ENCODE measurements at regions not wholly inside any gene's neighbourhood (a gene's known extent, or its start where the extent isn't known, plus 50 kb on each side); places are given as distances from the start of the nearest gene placed in this dataset.

DNA sequence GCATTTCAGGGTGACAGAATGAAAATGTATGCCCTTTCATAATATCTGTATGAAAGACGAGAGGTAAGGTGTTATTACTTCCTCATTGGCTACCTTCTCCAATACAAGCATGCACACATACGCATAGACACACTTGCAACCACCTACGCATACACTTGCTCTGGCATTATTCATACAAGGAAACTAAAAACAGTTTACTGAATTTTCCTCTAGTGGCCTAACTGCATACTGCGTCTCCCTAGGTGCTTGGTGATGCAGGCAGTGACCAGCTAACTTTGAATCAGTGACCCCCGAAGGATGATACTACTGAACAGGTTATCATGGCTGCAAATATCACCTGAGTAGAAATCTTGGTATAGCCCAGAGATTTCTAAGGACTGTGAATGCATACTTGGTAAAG lies 593.1 kb downstream of the PKHD1 start:
- H3K4me3 ChIP-seq (ENCODE audit: low read depth in 1 of 2, low read length in 2 of 2), result no peak overlapping the region
- no peaks in the 10 kb centered on the region for H3K27me3 ChIP-seq (ENCODE audit: control insufficient read depth in 1 of 2, insufficient read depth in 2 of 2, low read length in 2 of 2)
- H3K27ac ChIP-seq (ENCODE audit: low read depth, low read length), result no peak overlapping the region

DNA sequence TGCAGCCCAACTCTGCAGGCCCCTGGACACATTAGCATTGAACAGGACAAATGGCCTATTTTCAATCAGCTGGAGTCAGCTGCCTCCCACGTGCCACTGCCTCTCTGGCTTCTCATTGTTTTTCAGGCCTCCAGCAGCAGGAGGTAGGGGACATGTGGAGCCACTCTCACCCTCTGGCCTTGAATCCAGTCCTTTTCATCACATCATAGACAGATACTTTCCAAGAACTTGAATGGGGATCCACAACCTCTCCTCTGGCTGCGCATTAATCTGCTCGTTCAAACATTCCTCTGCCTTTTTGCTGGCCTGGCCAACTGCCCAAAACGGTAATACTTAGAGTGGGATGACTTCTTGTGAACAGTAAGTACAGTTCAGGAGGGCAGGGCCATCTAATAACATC lies 592.3 kb downstream of the PKHD1 start:
- Histone ChIP-seq H3K4me1 (ENCODE audit: insufficient read depth, low read length) (no peaks in the 10 kb centered on the region), H3K36me3 (ENCODE audit: insufficient read depth, low read length) (no peaks in the 10 kb centered on the region), H3K9me3 (ENCODE audit: low read length) (no peaks in the 10 kb centered on the region), H3K9ac (ENCODE audit: low read length) (no peak overlapping the region), H3K27me3 (ENCODE audit: control insufficient read depth in 1 of 2, insufficient read depth in 2 of 2, low read length in 2 of 2) (no peaks in the 10 kb centered on the region), H3K27ac (ENCODE audit: low read depth, low read length) (no peak overlapping the region), H3K4me3 (ENCODE audit: low read depth in 1 of 2, low read length in 2 of 2) (no peak overlapping the region)

More for the DNA sequence above, 593.1 kb downstream of the PKHD1 start:
- Histone ChIP-seq H3K9me3 (ENCODE audit: low read length) (no peaks in the 10 kb centered on the region), H3K36me3 (ENCODE audit: insufficient read depth, low read length) (no peaks in the 10 kb centered on the region), H3K9ac (ENCODE audit: low read length) (no peak overlapping the region), H3K4me1 (ENCODE audit: insufficient read depth, low read length) (no peaks in the 10 kb centered on the region)

DNA sequence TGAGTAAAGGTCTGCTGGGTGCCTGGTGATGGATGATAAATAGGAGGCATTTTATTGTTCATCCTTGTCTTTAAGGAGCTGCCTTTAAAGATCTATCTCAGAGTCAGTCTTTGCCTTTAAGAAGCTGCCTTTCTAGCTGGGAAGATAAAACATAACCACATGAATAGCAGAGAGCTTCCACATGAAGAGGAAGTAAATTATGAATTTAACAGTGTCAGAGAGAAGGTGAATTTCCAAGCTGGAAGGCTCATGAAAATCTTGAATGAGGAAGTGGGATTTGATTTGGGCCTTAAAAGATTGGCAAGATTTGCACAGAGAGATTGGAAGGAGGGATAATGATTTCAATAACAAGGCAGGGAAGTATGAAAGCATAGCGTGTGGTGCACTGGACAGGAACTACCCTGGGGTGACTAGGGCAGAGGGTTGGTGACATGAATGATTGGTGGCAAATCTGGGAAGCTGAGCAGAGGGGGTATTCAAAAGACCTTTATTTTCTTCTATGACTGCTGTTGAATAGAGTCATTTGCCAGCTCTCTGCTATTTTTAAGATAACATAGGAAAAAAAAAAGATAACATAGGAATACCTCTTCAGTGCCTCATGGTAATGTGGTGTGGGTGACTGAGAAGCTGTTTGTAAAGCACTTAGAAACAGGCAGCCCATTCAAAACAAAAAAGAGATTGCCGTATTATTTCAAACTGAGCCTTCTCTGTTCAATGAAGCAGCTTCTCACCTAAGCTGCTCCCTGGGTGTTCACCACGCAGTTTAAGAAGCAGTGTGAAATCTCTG lies 591.6 kb downstream of the PKHD1 start:
- Histone ChIP-seq H3K27ac (ENCODE audit: low read depth, low read length) (no peak overlapping the region), H3K9ac (ENCODE audit: low read length) (no peak overlapping the region), H3K27me3 (ENCODE audit: control insufficient read depth in 1 of 2, insufficient read depth in 2 of 2, low read length in 2 of 2) (no peaks in the 10 kb centered on the region), H3K4me1 (ENCODE audit: insufficient read depth, low read length) (no peaks in the 10 kb centered on the region), H3K4me3 (ENCODE audit: low read depth in 1 of 2, low read length in 2 of 2) (no peak overlapping the region), H3K36me3 (ENCODE audit: insufficient read depth, low read length) (no peaks in the 10 kb centered on the region), H3K9me3 (ENCODE audit: low read length) (no peaks in the 10 kb centered on the region)

DNA sequence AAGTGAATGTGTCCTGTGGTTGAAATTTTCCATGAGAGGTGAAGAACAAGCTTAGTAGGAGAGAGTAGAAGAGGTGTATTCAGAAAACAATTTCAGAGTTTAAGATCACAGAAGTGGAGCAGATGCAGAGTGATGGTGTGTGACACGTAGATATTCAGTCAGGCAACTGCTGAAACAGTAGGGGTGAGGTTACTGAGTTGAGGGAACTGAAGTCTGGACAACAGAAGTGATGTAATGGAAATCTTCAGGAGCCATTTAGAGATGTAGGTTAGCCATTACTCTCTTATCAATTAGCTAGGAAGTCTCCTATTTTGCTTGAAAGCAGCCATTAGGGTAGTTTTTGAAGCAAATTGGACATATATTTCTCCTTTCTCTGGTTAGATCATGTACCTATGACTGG lies 584.4 kb downstream of the PKHD1 start:
- no peak overlapping the region for H3K9ac ChIP-seq (ENCODE audit: low read length)
- H3K27ac ChIP-seq (ENCODE audit: low read depth, low read length), result no peak overlapping the region
- no peaks in the 10 kb centered on the region for H3K4me1 ChIP-seq (ENCODE audit: insufficient read depth, low read length)
- no peaks in the 10 kb centered on the region for H3K9me3 ChIP-seq (ENCODE audit: low read length)
- no peaks in the 10 kb centered on the region for H3K27me3 ChIP-seq (ENCODE audit: control insufficient read depth in 1 of 2, insufficient read depth in 2 of 2, low read length in 2 of 2)
- H3K4me3 ChIP-seq (ENCODE audit: low read depth in 1 of 2, low read length in 2 of 2), result no peak overlapping the region
- H3K36me3 ChIP-seq (ENCODE audit: insufficient read depth, low read length), result no peaks in the 10 kb centered on the region

DNA sequence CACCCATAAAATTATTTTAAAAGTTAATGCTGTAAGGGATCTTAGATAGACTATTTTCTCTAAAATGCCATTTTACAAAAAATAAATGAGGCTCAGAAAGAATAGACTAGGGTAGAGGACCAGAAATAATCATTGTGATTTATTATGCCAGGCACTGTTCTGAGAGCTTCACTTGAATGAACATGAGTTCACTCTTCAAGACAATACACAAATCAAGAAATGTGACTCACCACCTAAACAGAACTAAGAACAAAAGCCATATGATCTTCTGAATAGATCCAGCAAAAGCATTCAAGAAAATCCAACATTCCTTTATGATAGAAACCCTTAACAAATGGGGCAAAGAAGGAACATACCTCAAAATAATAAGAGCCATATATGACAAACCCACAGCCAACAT lies 582.0 kb downstream of the PKHD1 start:
- H3K27ac ChIP-seq (ENCODE audit: low read depth, low read length), result no peak overlapping the region
- no peaks in the 10 kb centered on the region for H3K27me3 ChIP-seq (ENCODE audit: control insufficient read depth in 1 of 2, insufficient read depth in 2 of 2, low read length in 2 of 2)
- H3K9me3 ChIP-seq (ENCODE audit: low read length), result no peaks in the 10 kb centered on the region
- H3K4me3 ChIP-seq (ENCODE audit: low read depth in 1 of 2, low read length in 2 of 2), result no peak overlapping the region
- no peaks in the 10 kb centered on the region for H3K4me1 ChIP-seq (ENCODE audit: insufficient read depth, low read length)
- H3K9ac ChIP-seq (ENCODE audit: low read length), result no peak overlapping the region
- no peaks in the 10 kb centered on the region for H3K36me3 ChIP-seq (ENCODE audit: insufficient read depth, low read length)

DNA sequence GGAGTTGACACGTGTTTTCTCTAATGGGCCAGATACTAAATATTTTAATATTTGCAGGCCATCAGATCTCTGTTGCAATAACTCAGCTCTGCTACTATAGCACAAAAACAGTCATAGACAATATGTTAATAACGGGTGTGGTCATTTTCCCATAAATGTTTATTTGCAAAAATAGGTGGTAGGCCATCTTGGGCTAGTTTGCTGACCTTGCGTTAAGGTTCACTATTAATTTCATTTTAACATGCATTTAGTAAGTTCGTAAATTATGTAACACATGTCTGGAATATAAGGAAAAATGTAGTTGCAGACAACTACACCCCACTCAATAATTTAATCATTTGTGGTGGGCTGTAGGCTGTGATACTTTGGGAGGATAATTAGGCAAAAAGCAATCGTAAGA lies 577.8 kb downstream of the PKHD1 start:
- Histone ChIP-seq H3K36me3 (ENCODE audit: insufficient read depth, low read length) (no peaks in the 10 kb centered on the region), H3K27ac (ENCODE audit: low read depth, low read length) (no peak overlapping the region), H3K9me3 (ENCODE audit: low read length) (no peaks in the 10 kb centered on the region), H3K27me3 (ENCODE audit: control insufficient read depth in 1 of 2, insufficient read depth in 2 of 2, low read length in 2 of 2) (no peaks in the 10 kb centered on the region), H3K4me3 (ENCODE audit: low read depth in 1 of 2, low read length in 2 of 2) (no peak overlapping the region), H3K4me1 (ENCODE audit: insufficient read depth, low read length) (no peaks in the 10 kb centered on the region), H3K9ac (ENCODE audit: low read length) (no peak overlapping the region)

DNA sequence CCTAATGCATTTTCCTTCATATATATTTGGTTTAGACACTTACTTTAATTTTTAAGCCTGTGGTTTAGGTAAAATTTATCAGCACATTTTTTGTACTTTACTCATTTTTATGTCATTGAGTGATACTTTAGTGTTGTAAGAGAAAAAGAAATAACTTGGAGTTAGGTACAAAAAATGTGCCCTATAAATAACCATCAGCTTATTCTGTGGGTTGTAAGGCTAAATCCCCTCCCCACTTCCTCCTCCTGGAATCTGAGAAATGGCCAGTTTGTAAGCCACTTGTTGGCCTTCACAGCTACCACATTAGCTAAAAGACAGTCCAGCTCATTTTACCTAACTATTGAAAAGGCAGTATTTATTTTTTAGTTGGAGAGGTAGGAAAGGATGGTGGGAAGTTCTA lies 576.3 kb downstream of the PKHD1 start:
- Histone ChIP-seq H3K9ac (ENCODE audit: low read length) (no peak overlapping the region), H3K4me3 (ENCODE audit: low read depth in 1 of 2, low read length in 2 of 2) (no peak overlapping the region), H3K27ac (ENCODE audit: low read depth, low read length) (no peak overlapping the region), H3K4me1 (ENCODE audit: insufficient read depth, low read length) (no peaks in the 10 kb centered on the region), H3K27me3 (ENCODE audit: control insufficient read depth in 1 of 2, insufficient read depth in 2 of 2, low read length in 2 of 2) (no peaks in the 10 kb centered on the region), H3K36me3 (ENCODE audit: insufficient read depth, low read length) (no peaks in the 10 kb centered on the region), H3K9me3 (ENCODE audit: low read length) (no peaks in the 10 kb centered on the region)

DNA sequence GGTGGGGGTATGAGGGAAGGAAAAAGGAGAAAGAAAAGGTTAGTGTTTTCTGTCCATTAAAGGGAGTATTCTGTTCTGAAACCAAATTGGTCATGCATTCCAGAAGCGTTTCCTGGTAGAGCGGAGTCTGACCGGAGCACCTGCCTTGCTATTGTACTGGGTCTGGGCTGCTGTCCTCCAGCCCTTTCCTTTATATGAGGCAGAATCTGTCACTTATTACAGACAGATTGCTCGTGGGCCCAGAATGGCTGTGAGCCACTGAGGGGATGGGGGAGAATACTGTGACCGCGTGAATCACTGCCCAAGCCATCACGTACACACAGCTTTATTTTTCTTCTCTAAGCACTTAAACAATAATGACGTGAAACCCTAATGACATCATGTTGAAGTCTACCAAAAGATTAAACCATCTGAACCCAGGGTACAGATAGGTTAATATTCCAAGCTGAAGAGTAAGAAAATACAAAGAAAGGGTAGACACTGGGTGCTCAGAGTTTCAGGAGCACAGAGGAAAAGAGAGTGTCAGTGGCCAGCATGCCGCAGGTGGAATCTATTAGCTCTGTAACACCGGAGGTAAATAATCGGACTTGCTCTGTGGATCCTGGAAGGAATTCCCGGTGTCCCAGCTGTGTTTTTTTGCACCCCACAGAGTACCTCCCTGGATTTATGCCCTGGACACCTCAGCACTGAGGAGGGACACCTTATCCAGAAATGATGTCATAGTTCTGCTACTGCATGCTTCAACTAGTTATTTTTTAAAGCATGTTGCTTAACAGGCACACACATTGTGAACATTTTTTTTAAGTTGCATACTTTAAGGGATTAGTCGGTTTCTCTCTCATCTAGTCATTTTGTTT lies 573.3 kb downstream of the PKHD1 start:
- H3K9ac ChIP-seq (ENCODE audit: low read length), result no peak overlapping the region
- no peaks in the 10 kb centered on the region for H3K9me3 ChIP-seq (ENCODE audit: low read length)
- no peak overlapping the region for H3K4me3 ChIP-seq (ENCODE audit: low read depth in 1 of 2, low read length in 2 of 2)
- H3K4me1 ChIP-seq (ENCODE audit: insufficient read depth, low read length), result no peaks in the 10 kb centered on the region
- H3K27me3 ChIP-seq (ENCODE audit: control insufficient read depth in 1 of 2, insufficient read depth in 2 of 2, low read length in 2 of 2), result no peaks in the 10 kb centered on the region
- no peaks in the 10 kb centered on the region for H3K36me3 ChIP-seq (ENCODE audit: insufficient read depth, low read length)
- no peak overlapping the region for H3K27ac ChIP-seq (ENCODE audit: low read depth, low read length)

DNA sequence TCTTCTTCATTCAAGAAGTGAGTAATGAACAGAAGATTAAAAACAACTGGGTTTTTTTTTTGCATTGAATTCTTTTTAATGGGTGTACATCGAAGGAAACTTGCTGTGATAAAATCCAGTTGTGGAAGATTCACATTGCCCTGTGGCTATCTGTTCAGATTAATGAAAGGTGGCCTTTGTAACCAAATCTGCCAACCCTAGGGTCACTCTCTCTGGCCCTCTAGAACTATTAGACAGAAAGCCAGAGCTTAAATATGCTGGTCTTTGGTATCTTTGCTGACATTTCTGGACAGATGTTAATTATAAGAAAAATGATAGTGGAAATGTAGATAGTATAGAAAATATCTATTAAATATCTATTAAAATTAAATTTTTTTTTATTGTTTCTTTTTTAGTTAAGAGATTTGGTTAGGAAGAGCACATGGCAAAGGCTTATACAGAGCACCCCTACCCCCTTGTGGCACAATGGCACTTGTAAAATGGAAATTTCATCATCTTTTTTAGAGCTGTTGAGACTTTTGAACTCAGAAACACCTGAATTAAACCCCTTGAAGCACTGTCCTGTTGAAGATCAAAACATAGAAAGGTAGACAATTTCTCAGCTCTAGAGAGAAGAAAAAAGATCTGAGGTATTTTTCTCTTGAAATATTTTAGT lies 572.5 kb downstream of the PKHD1 start:
- H3K9me3 ChIP-seq (ENCODE audit: low read length), result no peaks in the 10 kb centered on the region
- H3K4me3 ChIP-seq (ENCODE audit: low read depth in 1 of 2, low read length in 2 of 2), result no peak overlapping the region
- no peak overlapping the region for H3K27ac ChIP-seq (ENCODE audit: low read depth, low read length)
- H3K9ac ChIP-seq (ENCODE audit: low read length), result no peak overlapping the region
- H3K4me1 ChIP-seq (ENCODE audit: insufficient read depth, low read length), result no peaks in the 10 kb centered on the region
- no peaks in the 10 kb centered on the region for H3K27me3 ChIP-seq (ENCODE audit: control insufficient read depth in 1 of 2, insufficient read depth in 2 of 2, low read length in 2 of 2)
- no peaks in the 10 kb centered on the region for H3K36me3 ChIP-seq (ENCODE audit: insufficient read depth, low read length)

DNA sequence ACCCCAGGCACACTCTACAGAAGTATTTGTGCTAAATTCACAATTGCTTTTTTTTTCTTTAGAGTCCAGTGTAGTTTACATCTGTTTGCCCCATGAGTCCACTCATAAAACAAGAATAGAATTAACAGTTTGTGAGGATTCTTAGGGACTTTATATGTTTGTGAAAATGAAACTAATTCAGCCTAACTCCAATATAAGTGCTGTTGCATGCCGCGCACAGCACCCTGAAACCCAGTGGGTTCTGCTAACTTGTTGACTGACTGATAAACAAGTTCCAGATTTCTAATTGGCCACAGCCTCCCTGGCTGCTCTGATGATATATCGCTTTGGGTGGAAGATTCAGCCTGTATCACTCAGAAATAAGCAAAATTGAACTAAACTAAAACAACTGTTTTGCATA lies 561.4 kb downstream of the PKHD1 start:
- Histone ChIP-seq H3K36me3 (ENCODE audit: insufficient read depth, low read length) (no peaks in the 10 kb centered on the region), H3K27me3 (ENCODE audit: control insufficient read depth in 1 of 2, insufficient read depth in 2 of 2, low read length in 2 of 2) (no peaks in the 10 kb centered on the region), H3K9me3 (ENCODE audit: low read length) (no peaks in the 10 kb centered on the region)

DNA sequence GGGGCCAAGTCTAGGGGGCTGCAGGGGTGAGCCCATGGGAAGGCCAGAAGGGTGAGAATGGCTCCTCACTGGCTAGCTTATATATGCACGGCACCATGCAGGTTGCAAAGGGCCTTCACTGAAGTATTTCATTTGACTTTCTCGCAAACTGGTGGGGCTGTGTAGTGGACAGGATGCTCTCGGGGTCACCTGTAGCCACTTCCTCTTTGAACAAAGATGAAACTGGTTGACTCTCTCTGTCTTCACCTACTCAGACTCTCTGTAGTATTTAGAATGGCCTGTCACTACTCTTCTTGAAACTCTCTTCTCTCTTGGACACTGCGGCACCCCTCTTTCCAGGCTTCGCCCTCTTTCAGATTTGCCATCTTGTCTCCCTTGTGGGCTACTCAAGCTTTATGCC lies 560.5 kb downstream of the PKHD1 start:
- Histone ChIP-seq H3K27me3 (ENCODE audit: control insufficient read depth in 1 of 2, insufficient read depth in 2 of 2, low read length in 2 of 2) (no peaks in the 10 kb centered on the region), H3K9me3 (ENCODE audit: low read length) (no peaks in the 10 kb centered on the region), H3K4me3 (ENCODE audit: low read depth in 1 of 2, low read length in 2 of 2) (no peak overlapping the region), H3K36me3 (ENCODE audit: insufficient read depth, low read length) (no peaks in the 10 kb centered on the region), H3K27ac (ENCODE audit: low read depth, low read length) (no peak overlapping the region), H3K4me1 (ENCODE audit: insufficient read depth, low read length) (no peaks in the 10 kb centered on the region), H3K9ac (ENCODE audit: low read length) (no peak overlapping the region)

More for the DNA sequence above, 561.4 kb downstream of the PKHD1 start:
- Histone ChIP-seq H3K4me3 (ENCODE audit: low read depth in 1 of 2, low read length in 2 of 2) (no peak overlapping the region), H3K4me1 (ENCODE audit: insufficient read depth, low read length) (no peaks in the 10 kb centered on the region), H3K27ac (ENCODE audit: low read depth, low read length) (no peak overlapping the region), H3K9ac (ENCODE audit: low read length) (no peak overlapping the region)

All from muscle layer of colon (tissue), 2 donors.